ENCODE measurements at regions not wholly inside any gene's neighbourhood (a gene's known extent, or its start where the extent isn't known, plus 50 kb on each side); places are given as distances from the start of the nearest gene placed in this dataset.

DNA sequence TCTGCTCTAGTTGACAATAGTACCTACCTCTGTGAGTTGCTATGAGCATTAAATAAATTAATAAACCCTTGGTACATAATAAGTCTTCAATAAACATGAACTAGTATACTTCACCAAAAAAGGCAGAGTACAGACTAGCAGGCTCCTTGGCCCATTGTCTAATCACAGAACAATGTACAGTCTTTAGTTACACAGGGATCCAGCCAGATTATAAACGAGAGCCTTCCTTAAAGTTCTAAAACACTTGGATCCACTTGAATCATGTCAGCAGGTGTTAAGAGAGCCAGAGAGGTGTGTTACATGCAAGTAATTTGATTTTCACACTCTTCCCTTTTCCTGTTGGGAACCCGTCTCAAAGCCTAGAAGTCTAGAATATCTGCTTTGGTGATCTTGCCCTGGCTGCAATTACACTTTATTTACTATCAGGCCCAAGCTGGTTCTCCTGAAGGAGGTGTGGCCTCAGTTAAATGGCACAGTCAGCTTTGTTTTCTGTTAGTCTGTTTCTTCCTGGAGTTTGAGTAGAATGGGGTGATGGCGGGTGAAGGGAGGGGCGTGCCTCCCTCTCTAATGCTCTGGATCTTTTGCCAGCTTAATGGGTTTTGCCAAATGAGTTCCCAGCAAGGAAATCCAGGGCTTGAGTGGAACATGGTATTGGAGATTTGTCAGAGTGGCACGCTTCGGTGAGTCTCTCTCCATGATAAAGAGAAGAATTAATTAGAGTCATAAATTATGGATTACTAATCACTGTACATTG, 570.9 kb upstream of the CAMK1G start:
- H3K27ac ChIP-seq (ENCODE audit: poor library complexity, severe bottlenecking) = no peak overlapping the region
- no peaks in the 10 kb centered on the region for H3K36me3 ChIP-seq (ENCODE audit: low read depth)
- no peaks in the 10 kb centered on the region for H3K9me3 ChIP-seq (ENCODE audit: severe bottlenecking)
- H3K4me1 ChIP-seq (ENCODE audit: insufficient read depth, poor library complexity, severe bottlenecking) = no peaks in the 10 kb centered on the region
- ATAC-seq (ENCODE audit: low read depth) = no peak
- H3K4me3 ChIP-seq (ENCODE audit: severe bottlenecking) = no peak overlapping the region
- DNase-seq (ENCODE audit: low spot score) = no peak
- H3K27me3 ChIP-seq (ENCODE audit: insufficient read depth, poor library complexity, severe bottlenecking) = no peaks in the 10 kb centered on the region
- TF ChIP-seq, protein P1, sequence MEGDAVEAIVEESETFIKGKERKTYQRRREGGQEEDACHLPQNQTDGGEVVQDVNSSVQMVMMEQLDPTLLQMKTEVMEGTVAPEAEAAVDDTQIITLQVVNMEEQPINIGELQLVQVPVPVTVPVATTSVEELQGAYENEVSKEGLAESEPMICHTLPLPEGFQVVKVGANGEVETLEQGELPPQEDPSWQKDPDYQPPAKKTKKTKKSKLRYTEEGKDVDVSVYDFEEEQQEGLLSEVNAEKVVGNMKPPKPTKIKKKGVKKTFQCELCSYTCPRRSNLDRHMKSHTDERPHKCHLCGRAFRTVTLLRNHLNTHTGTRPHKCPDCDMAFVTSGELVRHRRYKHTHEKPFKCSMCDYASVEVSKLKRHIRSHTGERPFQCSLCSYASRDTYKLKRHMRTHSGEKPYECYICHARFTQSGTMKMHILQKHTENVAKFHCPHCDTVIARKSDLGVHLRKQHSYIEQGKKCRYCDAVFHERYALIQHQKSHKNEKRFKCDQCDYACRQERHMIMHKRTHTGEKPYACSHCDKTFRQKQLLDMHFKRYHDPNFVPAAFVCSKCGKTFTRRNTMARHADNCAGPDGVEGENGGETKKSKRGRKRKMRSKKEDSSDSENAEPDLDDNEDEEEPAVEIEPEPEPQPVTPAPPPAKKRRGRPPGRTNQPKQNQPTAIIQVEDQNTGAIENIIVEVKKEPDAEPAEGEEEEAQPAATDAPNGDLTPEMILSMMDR (IDR thresholded peaks at IDR 0.05; ENCODE audit: poor library complexity, severe bottlenecking) = no peak

DNA sequence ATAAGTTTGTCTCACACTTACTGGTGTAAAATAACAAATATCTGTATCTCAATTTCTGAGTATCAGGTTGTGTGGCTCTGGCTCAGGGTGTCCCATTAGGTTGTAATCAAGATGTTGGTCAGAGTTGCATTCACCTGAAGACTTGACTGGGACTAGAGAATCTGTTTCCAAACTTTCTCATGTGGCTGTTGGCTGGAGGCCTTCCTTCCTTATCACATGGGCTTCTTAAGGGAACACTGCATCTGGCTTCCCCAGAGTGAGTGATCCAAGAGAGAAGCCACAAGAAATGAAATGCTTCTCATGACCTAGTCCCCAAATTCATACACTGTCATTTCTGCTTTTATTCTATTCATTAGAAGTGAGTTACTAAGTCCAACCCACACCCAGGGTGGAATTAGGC, 568.4 kb upstream of the CAMK1G start:
- H3K27me3 ChIP-seq (ENCODE audit: insufficient read depth, poor library complexity, severe bottlenecking) = no peaks in the 10 kb centered on the region
- H3K4me1 ChIP-seq (ENCODE audit: insufficient read depth, poor library complexity, severe bottlenecking) = no peaks in the 10 kb centered on the region
- no peak overlapping the region for H3K27ac ChIP-seq (ENCODE audit: poor library complexity, severe bottlenecking)
- no peak for DNase-seq (ENCODE audit: low spot score)
- H3K36me3 ChIP-seq (ENCODE audit: low read depth) = no peaks in the 10 kb centered on the region
- ATAC-seq (ENCODE audit: low read depth) = no peak
- no peaks in the 10 kb centered on the region for H3K9me3 ChIP-seq (ENCODE audit: severe bottlenecking)
- no peak overlapping the region for H3K4me3 ChIP-seq (ENCODE audit: severe bottlenecking)
- TF ChIP-seq, protein P1 (IDR thresholded peaks at IDR 0.05; ENCODE audit: poor library complexity, severe bottlenecking) = no peak

GRCh38 chr1:209021622-209022021, 561.9 kb upstream of the CAMK1G start:
- Histone ChIP-seq H3K9me3 (ENCODE audit: severe bottlenecking) (no peaks in the 10 kb centered on the region), H3K36me3 (ENCODE audit: low read depth) (no peaks in the 10 kb centered on the region), H3K4me1 (ENCODE audit: insufficient read depth, poor library complexity, severe bottlenecking) (no peaks in the 10 kb centered on the region), H3K27me3 (ENCODE audit: insufficient read depth, poor library complexity, severe bottlenecking) (no peaks in the 10 kb centered on the region), H3K27ac (ENCODE audit: poor library complexity, severe bottlenecking) (no peak overlapping the region), H3K4me3 (ENCODE audit: severe bottlenecking) (no peak overlapping the region)
- no peak for DNase-seq (ENCODE audit: low spot score)
- TF ChIP-seq, protein P1 (IDR thresholded peaks at IDR 0.05; ENCODE audit: poor library complexity, severe bottlenecking) = no peak
- no peak for ATAC-seq (ENCODE audit: low read depth)

DNA sequence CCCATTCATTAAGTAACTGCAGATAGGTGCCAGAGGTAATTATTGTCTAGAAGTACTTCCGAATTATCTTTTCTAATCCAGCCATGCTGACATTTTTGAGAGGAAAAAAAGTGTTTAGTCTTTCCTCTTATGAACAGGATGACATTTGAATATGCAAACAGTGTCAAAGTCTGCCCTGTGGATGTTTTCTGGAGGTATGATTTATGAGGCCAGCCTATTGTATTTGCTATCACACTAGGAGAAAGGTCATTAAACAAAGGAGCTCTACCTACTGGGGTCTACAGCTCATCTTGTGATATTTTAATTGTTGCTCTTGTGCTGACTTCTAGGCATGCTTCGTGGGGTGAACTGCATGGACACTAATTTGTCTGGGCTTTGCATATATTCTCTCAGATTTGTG, 559.7 kb upstream of the CAMK1G start:
- TF ChIP-seq, protein P1 (IDR thresholded peaks at IDR 0.05; ENCODE audit: poor library complexity, severe bottlenecking) = no peak
- ATAC-seq (ENCODE audit: low read depth) = no peak
- Histone ChIP-seq H3K4me3 (ENCODE audit: severe bottlenecking) (no peak overlapping the region), H3K27me3 (ENCODE audit: insufficient read depth, poor library complexity, severe bottlenecking) (no peaks in the 10 kb centered on the region), H3K9me3 (ENCODE audit: severe bottlenecking) (no peaks in the 10 kb centered on the region), H3K27ac (ENCODE audit: poor library complexity, severe bottlenecking) (no peak overlapping the region), H3K36me3 (ENCODE audit: low read depth) (no peaks in the 10 kb centered on the region), H3K4me1 (ENCODE audit: insufficient read depth, poor library complexity, severe bottlenecking) (no peaks in the 10 kb centered on the region)
- no peak for DNase-seq (ENCODE audit: low spot score)

DNA sequence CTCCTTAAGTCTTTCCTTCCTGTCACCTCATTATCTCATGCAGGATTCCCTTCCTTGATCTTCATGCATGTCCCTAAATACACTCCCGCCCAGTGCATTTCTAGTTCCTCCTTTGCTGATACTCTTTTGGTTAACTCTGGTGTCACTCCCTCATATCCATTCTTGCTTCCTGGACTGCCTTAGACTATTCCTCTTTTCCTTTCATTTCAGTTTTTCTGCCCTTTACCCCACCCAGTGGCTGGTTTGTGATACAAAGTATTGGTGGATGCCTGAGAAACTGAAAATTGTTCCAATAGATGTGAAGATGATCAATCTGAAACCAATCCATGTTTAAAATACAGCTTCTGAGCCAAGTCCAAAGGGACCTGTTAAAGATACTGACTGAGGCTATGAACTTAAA, 553.8 kb upstream of the CAMK1G start:
- Histone ChIP-seq H3K4me1 (ENCODE audit: insufficient read depth, poor library complexity, severe bottlenecking) (no peaks in the 10 kb centered on the region), H3K27me3 (ENCODE audit: insufficient read depth, poor library complexity, severe bottlenecking) (no peaks in the 10 kb centered on the region), H3K36me3 (ENCODE audit: low read depth) (no peaks in the 10 kb centered on the region), H3K27ac (ENCODE audit: poor library complexity, severe bottlenecking) (no peak overlapping the region), H3K9me3 (ENCODE audit: severe bottlenecking) (no peaks in the 10 kb centered on the region), H3K4me3 (ENCODE audit: severe bottlenecking) (no peak overlapping the region)
- DNase-seq (ENCODE audit: low spot score) (no peak), ATAC-seq (ENCODE audit: low read depth) (no peak)
- TF ChIP-seq, protein P1 (IDR thresholded peaks at IDR 0.05; ENCODE audit: poor library complexity, severe bottlenecking) = peak; percentile 25

Data from RWPE2 (cell line).